ENCODE measurements at regions not wholly inside any gene's neighbourhood (a gene's known extent, or its start where the extent isn't known, plus 50 kb on each side); places are given as distances from the start of the nearest gene placed in this dataset.

- Mint-ChIP-seq H3K36me3 (no peaks in the 10 kb centered on the region), H3K9me3 (peaks cover 4% of the 10 kb centered on the region), H3K27ac (no peak overlapping the region), H3K4me1 (peaks cover 16% of the 10 kb centered on the region), H3K27me3 (ENCODE audit: insufficient read depth, low read depth) (no peaks in the 10 kb centered on the region), H3K4me3 (no peak overlapping the region)
- no peak overlapping the region for H3K4me2 ChIP-seq
- H3K27ac ChIP-seq: no peak overlapping the region
- H3K36me3 ChIP-seq: no peaks in the 10 kb centered on the region
- H3K9me3 ChIP-seq (ENCODE audit: low read depth): no peaks in the 10 kb centered on the region
- no peaks in the 10 kb centered on the region for H3K27me3 ChIP-seq
- no peaks in the 10 kb centered on the region for H4K20me1 ChIP-seq (ENCODE audit: low read depth)
- no peaks in the 10 kb centered on the region for H3K79me2 ChIP-seq (ENCODE audit: low read depth)
- no peak for DNase-seq (ENCODE audit: low spot score)
- no peaks in the 10 kb centered on the region for H3F3A ChIP-seq (ENCODE audit: low read depth)
- TF ChIP-seq, protein P1, sequence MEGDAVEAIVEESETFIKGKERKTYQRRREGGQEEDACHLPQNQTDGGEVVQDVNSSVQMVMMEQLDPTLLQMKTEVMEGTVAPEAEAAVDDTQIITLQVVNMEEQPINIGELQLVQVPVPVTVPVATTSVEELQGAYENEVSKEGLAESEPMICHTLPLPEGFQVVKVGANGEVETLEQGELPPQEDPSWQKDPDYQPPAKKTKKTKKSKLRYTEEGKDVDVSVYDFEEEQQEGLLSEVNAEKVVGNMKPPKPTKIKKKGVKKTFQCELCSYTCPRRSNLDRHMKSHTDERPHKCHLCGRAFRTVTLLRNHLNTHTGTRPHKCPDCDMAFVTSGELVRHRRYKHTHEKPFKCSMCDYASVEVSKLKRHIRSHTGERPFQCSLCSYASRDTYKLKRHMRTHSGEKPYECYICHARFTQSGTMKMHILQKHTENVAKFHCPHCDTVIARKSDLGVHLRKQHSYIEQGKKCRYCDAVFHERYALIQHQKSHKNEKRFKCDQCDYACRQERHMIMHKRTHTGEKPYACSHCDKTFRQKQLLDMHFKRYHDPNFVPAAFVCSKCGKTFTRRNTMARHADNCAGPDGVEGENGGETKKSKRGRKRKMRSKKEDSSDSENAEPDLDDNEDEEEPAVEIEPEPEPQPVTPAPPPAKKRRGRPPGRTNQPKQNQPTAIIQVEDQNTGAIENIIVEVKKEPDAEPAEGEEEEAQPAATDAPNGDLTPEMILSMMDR (IDR thresholded peaks at IDR 0.05): no peak
- no peak for TF ChIP-seq EZH2 (IDR thresholded peaks at IDR 0.05)
- no peak for TF ChIP-seq EZH2phosphoT487 (IDR thresholded peaks at IDR 0.05)
- H3K9ac ChIP-seq: no peak overlapping the region
- H3K4me3 ChIP-seq: no peak overlapping the region
- H3K4me1 ChIP-seq: no peaks in the 10 kb centered on the region
- H2AFZ ChIP-seq (replicated peaks): no peak overlapping the region
These were observed 73.9 kb downstream of the SOX11 start for GRCh38 chr2:5766056-5766455.

GRCh38 chr2:5766561-5766960, 74.4 kb downstream of the SOX11 start:
- Mint-ChIP-seq H3K4me1 (peaks cover 16% of the 10 kb centered on the region), H3K36me3 (no peaks in the 10 kb centered on the region), H3K27me3 (ENCODE audit: insufficient read depth, low read depth) (no peaks in the 10 kb centered on the region), H3K27ac (no peak overlapping the region), H3K4me3 (no peak overlapping the region), H3K9me3 (peaks cover 2% of the 10 kb centered on the region)
- no peak for TF ChIP-seq EZH2phosphoT487 (IDR thresholded peaks at IDR 0.05)
- no peak for TF ChIP-seq EZH2 (IDR thresholded peaks at IDR 0.05)
- TF ChIP-seq, protein P1 (IDR thresholded peaks at IDR 0.05): no peak
- H3K9ac ChIP-seq: no peak overlapping the region
- H3K4me1 ChIP-seq: no peaks in the 10 kb centered on the region
- H2AFZ ChIP-seq (replicated peaks): no peak overlapping the region
- H3K4me3 ChIP-seq: no peak overlapping the region
- no peaks in the 10 kb centered on the region for H3K79me2 ChIP-seq (ENCODE audit: low read depth)
- no peak for DNase-seq (ENCODE audit: low spot score)
- H3K27ac ChIP-seq: no peak overlapping the region
- H3K9me3 ChIP-seq (ENCODE audit: low read depth): no peaks in the 10 kb centered on the region
- H3K27me3 ChIP-seq: no peaks in the 10 kb centered on the region
- no peaks in the 10 kb centered on the region for H3F3A ChIP-seq (ENCODE audit: low read depth)
- no peak overlapping the region for H3K4me2 ChIP-seq
- no peaks in the 10 kb centered on the region for H4K20me1 ChIP-seq (ENCODE audit: low read depth)
- H3K36me3 ChIP-seq: no peaks in the 10 kb centered on the region

DNA sequence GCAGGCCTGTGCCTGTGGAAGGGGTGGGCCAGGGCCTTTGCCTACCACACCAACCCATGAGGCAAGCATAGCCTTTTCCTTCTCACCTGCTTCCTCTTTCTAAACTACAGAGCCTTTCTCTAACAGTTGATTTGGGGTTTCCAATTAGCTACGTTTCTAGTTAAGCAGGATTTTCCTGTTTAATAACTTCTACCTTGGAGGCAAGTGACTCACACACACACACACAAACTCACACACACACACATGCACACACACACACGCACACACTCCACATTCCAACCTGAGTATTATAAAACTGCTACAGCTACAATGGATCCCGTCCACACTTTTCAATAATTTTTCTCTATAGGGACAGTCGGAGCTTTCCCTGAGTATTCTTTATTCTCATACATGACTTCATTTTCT, 84.9 kb downstream of the SOX11 start:
- Histone ChIP-seq H3K27me3 (no peaks in the 10 kb centered on the region), H4K20me1 (ENCODE audit: low read depth) (no peaks in the 10 kb centered on the region), H2AFZ (replicated peaks) (no peak overlapping the region), H3K27ac (no peak overlapping the region), H3K9me3 (ENCODE audit: low read depth) (no peaks in the 10 kb centered on the region), H3K4me1 (no peaks in the 10 kb centered on the region), H3F3A (ENCODE audit: low read depth) (no peaks in the 10 kb centered on the region), H3K9ac (no peak overlapping the region), H3K4me2 (no peak overlapping the region), H3K4me3 (no peak overlapping the region), H3K36me3 (no peaks in the 10 kb centered on the region), H3K79me2 (ENCODE audit: low read depth) (no peaks in the 10 kb centered on the region)
- Mint-ChIP-seq H3K9me3 (peaks cover 4% of the 10 kb centered on the region), H3K4me3 (no peak overlapping the region), H3K4me1 (no peaks in the 10 kb centered on the region), H3K36me3 (no peaks in the 10 kb centered on the region), H3K27me3 (ENCODE audit: insufficient read depth, low read depth) (no peaks in the 10 kb centered on the region), H3K27ac (no peak overlapping the region)
- DNase-seq (ENCODE audit: low spot score): no peak
- TF ChIP-seq, protein P1 (IDR thresholded peaks at IDR 0.05): no peak
- no peak for TF ChIP-seq EZH2phosphoT487 (IDR thresholded peaks at IDR 0.05)
- TF ChIP-seq EZH2 (IDR thresholded peaks at IDR 0.05): no peak

Measured in neural progenitor cell (in vitro differentiated cells).